ENCODE measurements at regions not wholly inside any gene's neighbourhood (a gene's known extent, or its start where the extent isn't known, plus 50 kb on each side); places are given as distances from the start of the nearest gene placed in this dataset.

DNA sequence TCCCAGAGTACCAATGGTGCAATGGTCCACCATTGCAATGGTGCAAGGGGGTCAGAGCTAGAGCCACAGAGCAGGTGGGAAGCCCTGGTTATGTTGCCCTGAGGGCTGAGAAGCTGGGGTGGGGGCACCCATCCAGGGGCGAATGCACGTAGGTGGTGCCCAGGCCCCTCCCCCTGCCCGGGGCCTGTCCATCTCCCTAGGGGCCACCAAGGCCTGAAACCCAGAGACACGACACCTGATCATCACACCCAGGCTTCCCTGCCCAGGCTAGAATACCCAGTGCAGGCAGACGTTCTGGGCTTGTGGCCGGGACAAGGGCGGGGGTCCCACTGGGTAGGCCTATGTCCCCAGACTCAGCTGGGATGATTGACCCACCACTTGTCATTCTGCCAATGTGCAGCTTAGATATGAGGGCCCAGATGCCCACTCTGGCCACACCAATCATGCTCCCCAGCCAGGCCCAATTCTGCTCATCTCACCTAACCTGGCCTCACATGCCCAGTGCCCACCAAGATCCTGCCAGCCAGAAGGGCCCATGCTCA lies 83.2 kb downstream of the ALG10 start:
- Histone ChIP-seq H3K4me1 (ENCODE audit: control insufficient read depth, insufficient read depth, low read length) (no peaks in the 10 kb centered on the region), H3K9ac (ENCODE audit: control insufficient read depth, insufficient read depth, low read length) (no peak overlapping the region), H3K27me3 (replicated peaks in 1 of 2; ENCODE audit: control insufficient read depth in 2 of 2, insufficient read depth in 2 of 2, low read length in 1 of 2) (no peaks in the 10 kb centered on the region), H2AFZ (ENCODE audit: control insufficient read depth, low read depth, low read length) (no peak overlapping the region), H3K79me2 (ENCODE audit: control insufficient read depth, insufficient read depth, low read length) (no peaks in the 10 kb centered on the region), H3K36me3 (ENCODE audit: control insufficient read depth in 2 of 2, insufficient read depth in 2 of 2, low read length in 1 of 2) (no peaks in the 10 kb centered on the region), H3K27ac (ENCODE audit: control insufficient read depth, insufficient read depth) (no peak overlapping the region), H3K4me3 (no peak overlapping the region), H3K4me2 (ENCODE audit: control insufficient read depth, insufficient read depth) (no peak overlapping the region), H3K9me3 (replicated peaks; ENCODE audit: control insufficient read depth, insufficient read depth, low read length) (no peaks in the 10 kb centered on the region; the same call in 1 of the 3 replicates), H4K20me1 (ENCODE audit: control insufficient read depth, insufficient read depth) (no peaks in the 10 kb centered on the region)
- ATAC-seq = no peak
- ChIA-PET RAD21 (ENCODE audit: unreplicated experiment) (no interaction called here), POLR2A (no interaction called here), SMC1A (ENCODE audit: uncharacterized antibody, unreplicated experiment) (no interaction called here), CTCF (no interaction called here)
- in situ Hi-C loops (cut with MboI) (loop anchor here (25.0 kb wide), 1 partner anchor 257 kb away; no protein-coding TSS in a partner anchor), intact Hi-C loops (cut with micrococcal nuclease; ENCODE audit: unreplicated experiment) (no loop called here)
- no peak for FAIRE-seq
- BruUV-seq (replicated peaks) = no TSS peak
- no peak for DNase-seq (ENCODE audit: low read depth, low spot score)
- WGBS (ENCODE audit: insufficient coverage, insufficient replicate concordance, low lambda C conversion rate, missing lambda C conversion rate) = 20% methylated on average over 7 of the region's 7 CpGs
- TF ChIP-seq, protein P1, sequence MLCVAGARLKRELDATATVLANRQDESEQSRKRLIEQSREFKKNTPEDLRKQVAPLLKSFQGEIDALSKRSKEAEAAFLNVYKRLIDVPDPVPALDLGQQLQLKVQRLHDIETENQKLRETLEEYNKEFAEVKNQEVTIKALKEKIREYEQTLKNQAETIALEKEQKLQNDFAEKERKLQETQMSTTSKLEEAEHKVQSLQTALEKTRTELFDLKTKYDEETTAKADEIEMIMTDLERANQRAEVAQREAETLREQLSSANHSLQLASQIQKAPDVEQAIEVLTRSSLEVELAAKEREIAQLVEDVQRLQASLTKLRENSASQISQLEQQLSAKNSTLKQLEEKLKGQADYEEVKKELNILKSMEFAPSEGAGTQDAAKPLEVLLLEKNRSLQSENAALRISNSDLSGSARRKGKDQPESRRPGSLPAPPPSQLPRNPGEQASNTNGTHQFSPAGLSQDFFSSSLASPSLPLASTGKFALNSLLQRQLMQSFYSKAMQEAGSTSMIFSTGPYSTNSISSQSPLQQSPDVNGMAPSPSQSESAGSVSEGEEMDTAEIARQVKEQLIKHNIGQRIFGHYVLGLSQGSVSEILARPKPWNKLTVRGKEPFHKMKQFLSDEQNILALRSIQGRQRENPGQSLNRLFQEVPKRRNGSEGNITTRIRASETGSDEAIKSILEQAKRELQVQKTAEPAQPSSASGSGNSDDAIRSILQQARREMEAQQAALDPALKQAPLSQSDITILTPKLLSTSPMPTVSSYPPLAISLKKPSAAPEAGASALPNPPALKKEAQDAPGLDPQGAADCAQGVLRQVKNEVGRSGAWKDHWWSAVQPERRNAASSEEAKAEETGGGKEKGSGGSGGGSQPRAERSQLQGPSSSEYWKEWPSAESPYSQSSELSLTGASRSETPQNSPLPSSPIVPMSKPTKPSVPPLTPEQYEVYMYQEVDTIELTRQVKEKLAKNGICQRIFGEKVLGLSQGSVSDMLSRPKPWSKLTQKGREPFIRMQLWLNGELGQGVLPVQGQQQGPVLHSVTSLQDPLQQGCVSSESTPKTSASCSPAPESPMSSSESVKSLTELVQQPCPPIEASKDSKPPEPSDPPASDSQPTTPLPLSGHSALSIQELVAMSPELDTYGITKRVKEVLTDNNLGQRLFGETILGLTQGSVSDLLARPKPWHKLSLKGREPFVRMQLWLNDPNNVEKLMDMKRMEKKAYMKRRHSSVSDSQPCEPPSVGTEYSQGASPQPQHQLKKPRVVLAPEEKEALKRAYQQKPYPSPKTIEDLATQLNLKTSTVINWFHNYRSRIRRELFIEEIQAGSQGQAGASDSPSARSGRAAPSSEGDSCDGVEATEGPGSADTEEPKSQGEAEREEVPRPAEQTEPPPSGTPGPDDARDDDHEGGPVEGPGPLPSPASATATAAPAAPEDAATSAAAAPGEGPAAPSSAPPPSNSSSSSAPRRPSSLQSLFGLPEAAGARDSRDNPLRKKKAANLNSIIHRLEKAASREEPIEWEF (IDR thresholded peaks at IDR 0.05; ENCODE audit: insufficient replicate concordance, low read depth, low read length) = no peak
- no peak for TF ChIP-seq NFIC (IDR thresholded peaks at IDR 0.05; ENCODE audit: low read depth, low read length)
- no peak for TF ChIP-seq SREBF2 (IDR thresholded peaks at IDR 0.05; ENCODE audit: low read length)
- TF ChIP-seq NRF1 (conservative IDR thresholded peaks at IDR 0.05; ENCODE audit: low read depth, low read length) = no peak
- TF ChIP-seq, protein P2, sequence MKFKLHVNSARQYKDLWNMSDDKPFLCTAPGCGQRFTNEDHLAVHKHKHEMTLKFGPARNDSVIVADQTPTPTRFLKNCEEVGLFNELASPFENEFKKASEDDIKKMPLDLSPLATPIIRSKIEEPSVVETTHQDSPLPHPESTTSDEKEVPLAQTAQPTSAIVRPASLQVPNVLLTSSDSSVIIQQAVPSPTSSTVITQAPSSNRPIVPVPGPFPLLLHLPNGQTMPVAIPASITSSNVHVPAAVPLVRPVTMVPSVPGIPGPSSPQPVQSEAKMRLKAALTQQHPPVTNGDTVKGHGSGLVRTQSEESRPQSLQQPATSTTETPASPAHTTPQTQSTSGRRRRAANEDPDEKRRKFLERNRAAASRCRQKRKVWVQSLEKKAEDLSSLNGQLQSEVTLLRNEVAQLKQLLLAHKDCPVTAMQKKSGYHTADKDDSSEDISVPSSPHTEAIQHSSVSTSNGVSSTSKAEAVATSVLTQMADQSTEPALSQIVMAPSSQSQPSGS (IDR thresholded peaks at IDR 0.05; ENCODE audit: low read length) = no peak
- TF ChIP-seq, protein P3, sequence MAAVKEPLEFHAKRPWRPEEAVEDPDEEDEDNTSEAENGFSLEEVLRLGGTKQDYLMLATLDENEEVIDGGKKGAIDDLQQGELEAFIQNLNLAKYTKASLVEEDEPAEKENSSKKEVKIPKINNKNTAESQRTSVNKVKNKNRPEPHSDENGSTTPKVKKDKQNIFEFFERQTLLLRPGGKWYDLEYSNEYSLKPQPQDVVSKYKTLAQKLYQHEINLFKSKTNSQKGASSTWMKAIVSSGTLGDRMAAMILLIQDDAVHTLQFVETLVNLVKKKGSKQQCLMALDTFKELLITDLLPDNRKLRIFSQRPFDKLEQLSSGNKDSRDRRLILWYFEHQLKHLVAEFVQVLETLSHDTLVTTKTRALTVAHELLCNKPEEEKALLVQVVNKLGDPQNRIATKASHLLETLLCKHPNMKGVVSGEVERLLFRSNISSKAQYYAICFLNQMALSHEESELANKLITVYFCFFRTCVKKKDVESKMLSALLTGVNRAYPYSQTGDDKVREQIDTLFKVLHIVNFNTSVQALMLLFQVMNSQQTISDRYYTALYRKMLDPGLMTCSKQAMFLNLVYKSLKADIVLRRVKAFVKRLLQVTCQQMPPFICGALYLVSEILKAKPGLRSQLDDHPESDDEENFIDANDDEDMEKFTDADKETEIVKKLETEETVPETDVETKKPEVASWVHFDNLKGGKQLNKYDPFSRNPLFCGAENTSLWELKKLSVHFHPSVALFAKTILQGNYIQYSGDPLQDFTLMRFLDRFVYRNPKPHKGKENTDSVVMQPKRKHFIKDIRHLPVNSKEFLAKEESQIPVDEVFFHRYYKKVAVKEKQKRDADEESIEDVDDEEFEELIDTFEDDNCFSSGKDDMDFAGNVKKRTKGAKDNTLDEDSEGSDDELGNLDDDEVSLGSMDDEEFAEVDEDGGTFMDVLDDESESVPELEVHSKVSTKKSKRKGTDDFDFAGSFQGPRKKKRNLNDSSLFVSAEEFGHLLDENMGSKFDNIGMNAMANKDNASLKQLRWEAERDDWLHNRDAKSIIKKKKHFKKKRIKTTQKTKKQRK (IDR thresholded peaks at IDR 0.05; ENCODE audit: low read depth, low read length) = no peak
- TF ChIP-seq SREBF1 (IDR thresholded peaks at IDR 0.05; ENCODE audit: low read length) = no peak
- TF ChIP-seq SIX5 (IDR thresholded peaks at IDR 0.05; ENCODE audit: low read depth, low read length, severe bottlenecking) = no peak
- TF ChIP-seq, protein P4, sequence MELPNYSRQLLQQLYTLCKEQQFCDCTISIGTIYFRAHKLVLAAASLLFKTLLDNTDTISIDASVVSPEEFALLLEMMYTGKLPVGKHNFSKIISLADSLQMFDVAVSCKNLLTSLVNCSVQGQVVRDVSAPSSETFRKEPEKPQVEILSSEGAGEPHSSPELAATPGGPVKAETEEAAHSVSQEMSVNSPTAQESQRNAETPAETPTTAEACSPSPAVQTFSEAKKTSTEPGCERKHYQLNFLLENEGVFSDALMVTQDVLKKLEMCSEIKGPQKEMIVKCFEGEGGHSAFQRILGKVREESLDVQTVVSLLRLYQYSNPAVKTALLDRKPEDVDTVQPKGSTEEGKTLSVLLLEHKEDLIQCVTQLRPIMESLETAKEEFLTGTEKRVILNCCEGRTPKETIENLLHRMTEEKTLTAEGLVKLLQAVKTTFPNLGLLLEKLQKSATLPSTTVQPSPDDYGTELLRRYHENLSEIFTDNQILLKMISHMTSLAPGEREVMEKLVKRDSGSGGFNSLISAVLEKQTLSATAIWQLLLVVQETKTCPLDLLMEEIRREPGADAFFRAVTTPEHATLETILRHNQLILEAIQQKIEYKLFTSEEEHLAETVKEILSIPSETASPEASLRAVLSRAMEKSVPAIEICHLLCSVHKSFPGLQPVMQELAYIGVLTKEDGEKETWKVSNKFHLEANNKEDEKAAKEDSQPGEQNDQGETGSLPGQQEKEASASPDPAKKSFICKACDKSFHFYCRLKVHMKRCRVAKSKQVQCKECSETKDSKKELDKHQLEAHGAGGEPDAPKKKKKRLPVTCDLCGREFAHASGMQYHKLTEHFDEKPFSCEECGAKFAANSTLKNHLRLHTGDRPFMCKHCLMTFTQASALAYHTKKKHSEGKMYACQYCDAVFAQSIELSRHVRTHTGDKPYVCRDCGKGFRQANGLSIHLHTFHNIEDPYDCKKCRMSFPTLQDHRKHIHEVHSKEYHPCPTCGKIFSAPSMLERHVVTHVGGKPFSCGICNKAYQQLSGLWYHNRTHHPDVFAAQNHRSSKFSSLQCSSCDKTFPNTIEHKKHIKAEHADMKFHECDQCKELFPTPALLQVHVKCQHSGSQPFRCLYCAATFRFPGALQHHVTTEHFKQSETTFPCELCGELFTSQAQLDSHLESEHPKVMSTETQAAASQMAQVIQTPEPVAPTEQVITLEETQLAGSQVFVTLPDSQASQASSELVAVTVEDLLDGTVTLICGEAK (IDR thresholded peaks at IDR 0.05; ENCODE audit: borderline replicate concordance) = no peak
